NCI-H2227 (cell line): ENCODE measurements at regions not wholly inside any gene's neighbourhood (a gene's known extent, or its start where the extent isn't known, plus 50 kb on each side); places are given as distances from the start of the nearest gene placed in this dataset.
"Not testable (repeated sequence)": the region's sequence is repeated elsewhere in the genome, so short reads cannot be mapped to it uniquely, and the experiment has no call there.

Experiments used
- DNase-seq: peaks from one replicate; lab custom pipeline; 2025; ENCODE audit not compliant: unreplicated experiment; lab: John Stamatoyannopoulos, UW

DNA sequence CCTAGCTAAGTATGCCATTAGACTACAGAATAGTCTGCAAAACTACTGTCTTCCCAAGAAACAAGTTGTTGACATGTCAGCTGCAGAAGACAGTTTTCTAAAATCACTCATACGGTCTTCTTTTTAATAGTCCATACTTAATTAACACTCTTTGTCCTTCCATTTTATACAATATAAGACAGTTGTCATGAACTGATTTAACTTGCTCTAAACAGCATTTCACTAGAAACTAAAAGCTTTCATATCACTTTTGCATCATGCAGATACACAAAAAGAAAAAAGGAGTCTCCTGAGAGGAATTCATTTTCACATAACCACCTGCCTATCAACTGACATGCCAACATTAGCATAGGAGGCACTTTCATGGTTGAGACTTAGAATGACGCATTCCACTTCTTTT, 1159.6 kb upstream of the CHAC2 start:
- DNase-seq = no peak

DNA sequence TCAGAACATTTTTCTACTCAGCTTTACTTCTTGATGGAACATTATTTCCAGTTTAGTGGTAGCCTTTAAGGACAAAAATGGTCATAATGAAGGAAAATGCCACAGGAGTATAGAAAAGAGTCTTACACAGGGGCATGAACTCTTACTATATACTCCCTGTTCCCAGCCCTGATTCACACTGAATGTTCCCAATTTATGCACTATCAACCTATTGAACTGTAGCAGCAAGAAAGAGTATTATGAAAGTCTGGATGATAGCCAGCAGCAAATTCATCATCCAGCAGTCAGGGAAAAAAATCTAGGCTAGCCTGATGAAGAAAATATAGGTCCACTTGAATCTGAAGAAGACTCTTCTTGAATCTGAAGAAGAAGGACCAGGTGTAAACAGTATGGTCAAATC, 1170.3 kb upstream of the CHAC2 start:
- no peak for DNase-seq

DNA sequence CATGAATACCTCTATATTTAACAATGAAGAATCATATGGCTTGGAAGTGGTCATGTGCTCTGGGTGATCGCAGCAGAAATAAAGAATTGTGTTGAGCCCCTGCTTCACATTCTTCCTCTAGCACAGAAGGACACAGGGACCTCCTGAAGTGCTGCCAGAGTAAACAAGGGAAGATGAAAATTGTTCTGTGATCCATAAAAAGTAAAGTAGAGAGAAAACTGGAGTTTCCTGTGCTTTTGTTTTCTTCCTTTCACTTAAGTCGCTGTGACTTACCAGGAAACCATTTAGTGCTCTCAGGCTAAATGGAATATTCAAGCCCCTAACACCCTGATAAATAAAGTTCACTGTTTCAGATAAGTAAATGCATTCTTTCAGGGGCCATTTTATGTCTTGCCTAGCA, 1173.6 kb upstream of the CHAC2 start:
- DNase-seq = no peak

DNA sequence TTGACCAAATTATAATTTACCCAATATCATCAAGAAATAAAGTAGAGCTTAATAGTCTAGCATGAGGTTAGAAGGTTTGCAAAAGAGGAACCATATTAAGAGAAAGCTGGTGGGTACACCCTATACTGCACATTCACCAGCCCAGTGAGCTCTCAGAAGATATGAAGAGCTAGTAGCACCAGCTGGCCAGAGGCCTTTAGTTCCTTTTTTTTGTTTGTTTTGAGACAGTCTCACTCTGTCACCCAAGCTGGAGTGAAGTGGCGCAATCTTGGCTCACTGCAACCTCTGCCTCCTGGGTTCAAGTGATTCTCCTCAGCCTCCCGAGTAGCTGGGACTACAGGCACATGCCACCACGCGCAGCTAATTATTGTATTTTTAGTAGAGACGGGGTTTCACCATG, 1183.5 kb upstream of the CHAC2 start:
- DNase-seq = not testable (repeated sequence)

DNA sequence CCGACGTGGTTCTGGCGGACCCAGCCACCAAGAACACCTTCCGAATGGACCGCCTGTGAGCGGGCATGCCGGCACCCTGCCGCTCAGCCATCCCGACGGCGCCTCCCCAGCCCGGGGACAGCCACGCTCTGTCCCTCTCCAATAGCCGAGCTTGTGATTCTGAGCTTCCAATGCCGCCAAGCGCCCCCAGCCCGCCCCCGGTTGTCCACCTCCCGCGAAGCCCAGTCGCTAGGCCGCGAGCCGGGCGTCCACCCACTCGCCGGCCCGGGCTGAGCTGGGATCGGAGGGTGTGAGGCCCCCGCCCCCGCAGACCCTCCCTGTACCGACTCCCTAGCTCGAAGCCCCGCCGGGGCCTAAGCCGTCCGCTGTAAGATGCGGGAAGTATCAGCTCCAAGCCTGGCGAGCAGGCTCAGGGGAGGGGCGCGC, 1195.1 kb upstream of the CHAC2 start:
- DNase-seq = no peak

DNA sequence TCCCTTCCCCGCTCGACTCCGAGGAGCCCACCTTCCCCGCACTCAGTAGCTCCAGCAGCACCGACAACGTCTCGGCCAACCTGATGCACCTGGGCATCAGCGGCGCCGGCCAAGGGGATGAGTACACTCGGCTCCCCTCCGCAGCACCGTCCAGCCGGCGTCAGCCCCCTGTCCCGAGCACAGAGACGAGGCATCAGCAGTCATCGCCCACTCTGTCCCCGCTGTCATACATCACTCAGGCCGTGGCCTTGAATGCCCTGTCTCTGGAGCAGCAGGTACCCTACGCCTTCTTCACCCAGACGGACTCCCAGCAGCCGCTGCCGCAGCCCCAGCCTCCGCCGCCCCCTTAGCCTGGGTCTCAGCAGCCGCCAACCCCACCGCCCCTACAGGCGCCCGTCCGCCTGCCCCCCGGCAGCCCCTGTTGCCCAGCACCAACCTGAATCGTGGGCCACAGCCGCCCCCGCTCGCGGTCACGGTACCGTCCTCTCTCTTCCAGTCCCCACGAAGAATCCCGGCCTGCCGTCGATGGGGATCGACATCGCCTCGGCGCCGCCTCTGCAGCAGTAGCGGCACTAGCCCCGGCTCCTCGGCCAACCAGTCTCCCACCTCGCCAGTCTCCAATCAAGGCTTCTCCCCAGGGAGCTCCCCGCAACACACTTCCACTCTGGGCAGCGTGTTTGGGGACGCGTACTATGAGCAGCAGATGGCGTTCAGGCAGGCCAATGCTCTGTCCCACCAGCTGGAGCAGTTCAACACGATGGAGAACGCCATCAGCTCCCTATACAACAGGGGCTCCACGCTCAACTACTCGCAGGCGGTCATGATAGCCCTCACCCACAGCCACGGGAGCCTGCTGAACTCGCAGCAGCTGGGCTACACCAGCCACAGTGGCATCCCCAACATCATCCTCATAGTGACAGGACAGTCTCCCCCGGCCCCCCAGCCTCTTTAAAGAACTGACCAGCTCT, 1195.9 kb upstream of the CHAC2 start:
- DNase-seq = no peak

DNA sequence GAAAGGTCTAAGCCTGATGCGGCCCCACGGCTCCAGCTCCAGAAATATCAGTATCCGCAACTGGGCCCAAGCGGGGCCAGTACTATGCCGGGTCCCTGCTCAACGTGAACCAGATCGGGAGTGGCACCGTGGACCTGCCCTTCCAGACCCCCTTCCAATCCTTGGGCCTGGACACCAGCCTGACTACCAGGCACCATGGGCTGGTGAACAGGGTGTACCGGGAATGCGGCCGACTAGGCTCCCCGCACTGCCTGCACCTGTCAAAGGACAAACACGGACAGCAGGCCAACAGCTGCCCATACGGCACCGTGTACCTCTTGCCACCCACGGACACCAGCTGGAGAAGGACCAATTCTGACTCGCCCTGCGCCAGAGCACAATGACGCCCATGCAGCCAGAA, 1196.9 kb upstream of the CHAC2 start:
- DNase-seq = no peak

DNA sequence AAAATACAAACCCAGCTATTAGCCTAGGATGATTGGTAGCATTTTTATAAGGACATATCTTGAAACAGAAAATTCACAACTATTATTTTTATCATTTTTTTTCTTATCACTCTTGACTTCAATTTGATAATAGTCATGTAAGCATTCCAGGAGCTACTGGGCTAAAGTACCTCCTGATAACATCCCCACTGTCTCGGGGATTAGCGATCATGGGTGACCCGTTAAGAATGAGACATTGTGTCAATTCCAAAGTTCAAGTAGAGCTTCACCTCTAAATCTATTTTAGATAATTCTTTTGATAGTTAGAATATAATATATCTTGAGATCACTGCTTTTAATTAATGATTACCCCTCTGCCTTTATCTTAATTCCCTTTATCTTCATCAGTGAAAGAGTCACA, 1204.5 kb upstream of the CHAC2 start:
- no peak for DNase-seq

DNA sequence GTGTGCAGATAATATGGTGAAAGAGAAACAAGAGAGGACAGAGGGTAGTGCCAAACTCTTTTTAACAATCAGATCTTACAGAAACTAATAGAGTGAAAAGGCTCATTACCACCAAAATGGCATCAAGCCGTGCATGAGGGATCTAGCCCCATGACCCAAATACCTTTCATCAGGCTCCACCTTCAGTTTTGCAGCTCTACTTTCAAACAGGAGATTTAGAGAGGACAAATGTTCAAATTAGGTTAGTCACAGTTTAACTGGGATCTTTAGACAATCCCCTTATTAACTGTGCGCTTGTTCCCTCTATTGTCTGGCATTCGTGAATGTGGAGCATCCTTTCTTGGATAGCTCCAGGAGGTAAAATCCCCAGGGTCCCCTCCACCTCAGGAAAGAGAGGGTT, 1209.3 kb upstream of the CHAC2 start:
- no peak for DNase-seq

DNA sequence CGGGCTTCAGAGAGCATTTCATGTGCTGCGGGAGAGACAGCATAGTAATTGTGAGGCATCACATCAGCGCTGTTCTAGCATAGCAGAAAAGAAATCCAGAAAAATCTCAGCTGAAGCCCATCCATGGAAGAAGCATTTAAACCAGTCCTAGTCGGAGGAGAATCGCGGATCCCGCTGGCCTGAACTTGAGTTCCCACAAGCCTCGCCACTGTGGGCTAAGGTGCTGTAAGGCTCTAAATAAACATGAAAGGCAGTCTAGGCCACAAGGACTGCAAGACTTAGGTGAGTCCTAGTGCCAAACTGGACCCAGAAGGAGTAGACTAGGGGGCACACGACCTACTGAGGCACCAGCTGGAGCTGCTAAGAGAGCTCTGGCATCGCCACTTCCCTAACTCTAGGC, 1225.3 kb upstream of the CHAC2 start:
- no peak for DNase-seq

- no peak for DNase-seq
Measured at GRCh38 chr2:52539026-52539970, 1228.3 kb upstream of the CHAC2 start.

- no peak for DNase-seq
Measured at GRCh38 chr2:52537588-52537987, 1230.0 kb upstream of the CHAC2 start.

DNA sequence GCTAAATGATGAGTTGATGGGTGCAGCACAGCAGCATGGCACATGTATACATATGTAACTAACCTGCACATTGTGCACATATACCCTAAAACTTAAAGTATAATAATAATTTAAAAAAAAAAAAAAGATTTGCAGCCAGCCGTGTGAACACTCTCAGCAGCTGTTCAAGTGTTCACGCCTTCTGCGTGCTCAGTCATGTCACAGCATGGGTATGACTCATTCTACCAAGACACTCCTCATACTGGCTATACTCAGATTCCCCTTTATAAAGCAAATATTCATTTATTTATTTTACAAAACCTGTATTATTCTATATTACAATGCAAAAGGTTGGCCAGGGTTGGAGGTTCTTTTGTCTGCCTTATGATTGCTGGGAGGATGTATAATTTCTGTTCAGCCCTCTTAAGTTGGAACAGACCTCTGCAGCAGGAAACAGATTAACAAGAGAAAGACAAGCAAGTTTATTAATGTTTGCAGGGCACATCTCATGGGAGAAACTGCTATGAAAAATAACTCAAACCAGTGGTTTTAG, 1230.6 kb upstream of the CHAC2 start:
- no peak for DNase-seq

DNA sequence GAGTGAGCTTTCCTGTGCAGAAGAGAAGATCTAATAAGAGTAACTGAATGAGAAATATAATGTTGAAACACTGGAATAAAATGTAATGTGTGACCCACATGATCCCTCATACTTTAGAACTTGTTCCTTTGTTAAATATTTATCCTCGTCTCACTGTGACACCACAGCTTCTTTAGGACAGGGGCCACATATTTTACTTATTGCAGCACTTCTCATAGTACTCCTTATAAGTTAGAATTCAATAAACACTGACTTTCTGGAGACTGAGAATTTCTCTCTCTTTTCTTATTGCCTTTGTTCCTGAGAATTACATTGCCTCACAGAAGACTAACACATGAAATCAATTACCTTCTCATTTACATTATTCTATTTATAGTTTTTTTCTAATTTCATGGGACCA, 1234.6 kb upstream of the CHAC2 start:
- no peak for DNase-seq

DNA sequence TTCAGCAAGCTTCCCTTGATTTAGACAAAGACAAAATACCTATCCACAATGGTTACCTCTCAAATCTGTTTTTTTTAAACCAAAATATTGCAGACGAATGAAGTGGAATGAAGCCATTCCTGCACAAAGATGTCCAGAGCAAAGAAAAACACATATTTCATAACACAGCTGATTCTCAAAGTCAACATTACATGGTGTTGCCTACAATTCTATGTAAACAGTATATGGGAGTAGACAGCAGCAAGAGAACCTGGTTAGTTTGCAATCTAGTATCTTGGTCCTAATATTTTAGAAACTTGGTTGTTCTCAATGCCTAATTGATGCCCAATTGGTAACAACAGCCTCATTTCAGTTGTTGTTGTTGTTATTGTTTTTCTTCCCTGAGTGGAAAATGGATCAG, 1240.9 kb upstream of the CHAC2 start:
- no peak for DNase-seq

GRCh38 chr2:52520644-52521043, 1247.0 kb upstream of the CHAC2 start:
- no peak for DNase-seq

GRCh38 chr2:52518678-52519077, 1248.9 kb upstream of the CHAC2 start:
- no peak for DNase-seq

DNA sequence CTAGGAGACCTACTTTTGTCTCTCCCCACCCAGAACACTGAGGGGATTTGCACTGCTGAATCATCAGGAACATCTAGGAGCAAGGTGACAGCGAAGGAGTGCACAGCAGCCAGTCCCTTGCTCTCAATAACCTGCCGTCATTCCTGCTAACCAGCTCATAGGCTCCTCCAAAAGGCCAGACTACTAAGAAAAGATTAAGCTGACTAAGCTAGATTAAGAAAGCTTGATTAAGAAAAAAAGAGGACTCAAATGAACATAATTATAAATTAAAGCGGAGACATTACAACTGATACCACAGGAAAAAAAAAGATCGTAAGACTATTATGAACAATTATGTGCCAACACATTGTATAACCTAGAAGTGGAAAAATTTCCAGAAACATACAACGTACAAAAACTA, 1254.8 kb upstream of the CHAC2 start:
- no peak for DNase-seq

DNA sequence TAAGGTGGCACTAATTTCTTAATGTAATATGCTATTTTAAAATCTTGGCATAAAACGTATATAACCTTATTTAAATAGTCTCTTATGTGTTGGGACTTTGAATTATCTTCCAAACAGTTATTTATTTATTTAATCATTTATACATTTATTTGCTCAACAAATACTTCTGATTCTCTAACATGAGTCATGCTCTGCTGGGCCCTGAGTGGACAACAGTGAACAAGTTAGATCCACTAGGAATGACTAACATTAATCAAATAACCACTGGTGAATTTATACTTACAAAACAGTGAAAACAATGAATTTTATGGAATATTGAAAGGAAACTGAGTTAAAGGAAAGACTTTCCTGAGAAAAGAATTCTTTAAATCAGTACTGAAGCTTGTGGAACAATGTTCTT, 1257.2 kb upstream of the CHAC2 start:
- no peak for DNase-seq

- no peak for DNase-seq
Measured at GRCh38 chr2:52502476-52502860, 1265.1 kb upstream of the CHAC2 start.

DNA sequence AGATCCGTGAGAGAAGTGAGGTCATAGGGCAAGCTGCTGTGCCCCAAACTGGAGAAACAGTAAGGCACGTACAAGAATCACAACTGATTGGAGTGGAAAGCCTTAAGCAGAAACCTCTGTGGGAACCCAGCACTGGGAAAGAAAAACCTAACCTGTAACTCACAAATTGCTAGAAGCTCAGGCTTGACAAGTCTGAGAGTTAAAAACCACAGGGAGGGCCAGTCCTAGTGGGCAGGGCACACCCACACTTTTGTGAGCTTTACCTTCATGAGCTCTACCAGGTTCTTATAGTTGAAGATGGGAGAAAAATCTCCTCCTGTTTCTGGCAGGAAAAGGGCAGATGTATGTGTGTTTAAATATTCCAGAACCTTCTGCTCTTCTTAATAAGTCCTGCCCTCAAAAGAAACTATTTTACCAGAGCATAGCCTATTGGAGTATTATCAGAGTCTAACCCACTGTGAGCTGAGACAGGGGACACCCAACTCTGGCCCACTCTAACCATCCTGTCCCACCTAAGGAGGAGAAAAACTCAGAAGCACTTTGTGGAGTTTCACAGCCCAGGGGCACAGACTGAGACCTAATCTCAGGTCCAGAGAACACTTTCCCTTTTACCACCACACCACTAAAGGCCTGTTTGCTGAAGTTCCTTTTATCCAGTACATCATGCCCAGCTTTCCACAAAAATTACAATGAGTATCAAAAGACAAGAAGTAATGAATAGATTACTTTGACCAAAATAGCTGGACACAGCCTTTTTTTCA, 1265.7 kb upstream of the CHAC2 start:
- DNase-seq = no peak
